ENCODE measurements at regions not wholly inside any gene's neighbourhood (a gene's known extent, or its start where the extent isn't known, plus 50 kb on each side); places are given as distances from the start of the nearest gene placed in this dataset.
"Not testable (repeated sequence)": the region's sequence is repeated elsewhere in the genome, so short reads cannot be mapped to it uniquely, and the experiment has no call there.

DNA sequence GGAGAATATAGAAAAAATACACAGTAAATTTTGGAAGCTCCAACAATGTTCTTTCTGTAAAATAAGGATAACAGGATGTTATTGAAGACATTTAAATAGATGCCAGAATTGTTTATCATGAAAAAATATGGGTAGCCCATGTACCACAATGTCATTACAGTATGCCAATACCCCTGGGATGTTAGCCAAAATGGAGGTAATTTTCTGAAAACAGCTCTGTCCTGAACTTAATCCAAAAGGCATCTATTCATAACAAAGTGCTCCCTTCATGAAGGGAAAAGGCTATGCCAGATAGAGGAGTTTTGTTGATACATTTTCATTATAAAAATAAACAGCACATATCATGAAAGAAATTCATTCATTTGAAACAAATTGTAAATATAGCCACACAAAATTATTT lies 1902.6 kb upstream of the AGA start:
- Histone ChIP-seq H3K4me1 (no peaks in the 10 kb centered on the region), H3K36me3 (no peaks in the 10 kb centered on the region), H3K4me3 (no peak overlapping the region), H3K9me3 (peaks cover 1% of the 10 kb centered on the region), H3K27ac (no peak overlapping the region), H3K27me3 (no peaks in the 10 kb centered on the region)
- no peak for DNase-seq (ENCODE audit: low spot score in 2 of 2)
- TF ChIP-seq POLR2AphosphoS5 (IDR thresholded peaks at IDR 0.05) (no peak), CTCF (IDR thresholded peaks at IDR 0.05) (no peak), EP300 (IDR thresholded peaks at IDR 0.05) (no peak), POLR2A (IDR thresholded peaks at IDR 0.05) (no peak)

- Histone ChIP-seq H3K36me3 (no peaks in the 10 kb centered on the region), H3K4me1 (no peaks in the 10 kb centered on the region), H3K9me3 (peaks cover 5% of the 10 kb centered on the region), H3K27me3 (no peaks in the 10 kb centered on the region), H3K27ac (no peak overlapping the region), H3K4me3 (no peak overlapping the region)
- no peak for TF ChIP-seq POLR2A (IDR thresholded peaks at IDR 0.05)
- no peak for TF ChIP-seq POLR2AphosphoS5 (IDR thresholded peaks at IDR 0.05)
- no peak for TF ChIP-seq CTCF (IDR thresholded peaks at IDR 0.05)
- TF ChIP-seq EP300 (IDR thresholded peaks at IDR 0.05) = no peak
- DNase-seq (ENCODE audit: low spot score in 2 of 2) = no peak
- WGBS = 61% methylated on average over 2 of the region's 2 CpGs
These were observed 1910.0 kb upstream of the AGA start for GRCh38 chr4:179352221-179352620.

GRCh38 chr4:179353786-179354185 lies 1911.5 kb upstream of the AGA start:
- H3K9me3 ChIP-seq = peaks cover 5% of the 10 kb centered on the region
- H3K27ac ChIP-seq = no peak overlapping the region
- H3K36me3 ChIP-seq = no peaks in the 10 kb centered on the region
- 48% methylated on average over 3 of the region's 3 CpGs for WGBS
- H3K27me3 ChIP-seq = no peaks in the 10 kb centered on the region
- H3K4me3 ChIP-seq = no peak overlapping the region
- no peak for DNase-seq (ENCODE audit: low spot score in 2 of 2)
- no peak for TF ChIP-seq POLR2A (IDR thresholded peaks at IDR 0.05)
- TF ChIP-seq POLR2AphosphoS5 (IDR thresholded peaks at IDR 0.05) = no peak
- TF ChIP-seq CTCF (IDR thresholded peaks at IDR 0.05) = no peak
- H3K4me1 ChIP-seq = no peaks in the 10 kb centered on the region

- Histone ChIP-seq H3K9me3 (no peaks in the 10 kb centered on the region), H3K4me1 (no peaks in the 10 kb centered on the region), H3K4me3 (no peak overlapping the region), H3K27ac (no peak overlapping the region), H3K36me3 (no peaks in the 10 kb centered on the region), H3K27me3 (no peaks in the 10 kb centered on the region)
- no peak for TF ChIP-seq POLR2A (IDR thresholded peaks at IDR 0.05)
- TF ChIP-seq EP300 (IDR thresholded peaks at IDR 0.05) = no peak
- TF ChIP-seq CTCF (IDR thresholded peaks at IDR 0.05) = no peak
- TF ChIP-seq POLR2AphosphoS5 (IDR thresholded peaks at IDR 0.05) = no peak
- 44% methylated on average over 8 of the region's 8 CpGs for WGBS
- DNase-seq (ENCODE audit: low spot score in 2 of 2) = no peak
These were observed 1919.8 kb upstream of the AGA start for GRCh38 chr4:179361978-179362486.

- H3K9me3 ChIP-seq; H3K27me3 ChIP-seq; DNase-seq (ENCODE audit: low spot score in 2 of 2); H3K27ac ChIP-seq; H3K4me3 ChIP-seq; H3K4me1 ChIP-seq; H3K36me3 ChIP-seq: not testable (repeated sequence)
- 96% methylated on average over 3 of the region's 3 CpGs for WGBS
These were observed 1923.7 kb upstream of the AGA start for GRCh38 chr4:179365932-179366331.

- DNase-seq (ENCODE audit: low spot score in 2 of 2) = no peak
- 54% methylated on average over 1 of the region's 1 CpG for WGBS
- H3K27me3 ChIP-seq = no peaks in the 10 kb centered on the region
- no peaks in the 10 kb centered on the region for H3K36me3 ChIP-seq
- no peak overlapping the region for H3K27ac ChIP-seq
- peaks cover 5% of the 10 kb centered on the region for H3K9me3 ChIP-seq
- TF ChIP-seq CTCF (IDR thresholded peaks at IDR 0.05) = no peak
- no peak for TF ChIP-seq POLR2A (IDR thresholded peaks at IDR 0.05)
- TF ChIP-seq EP300 (IDR thresholded peaks at IDR 0.05) = no peak
- TF ChIP-seq POLR2AphosphoS5 (IDR thresholded peaks at IDR 0.05) = no peak
- H3K4me3 ChIP-seq = no peak overlapping the region
- no peaks in the 10 kb centered on the region for H3K4me1 ChIP-seq
These were observed 1930.0 kb upstream of the AGA start for GRCh38 chr4:179372242-179372641.
